ENCODE measurements at regions not wholly inside any gene's neighbourhood (a gene's known extent, or its start where the extent isn't known, plus 50 kb on each side); places are given as distances from the start of the nearest gene placed in this dataset.

DNA sequence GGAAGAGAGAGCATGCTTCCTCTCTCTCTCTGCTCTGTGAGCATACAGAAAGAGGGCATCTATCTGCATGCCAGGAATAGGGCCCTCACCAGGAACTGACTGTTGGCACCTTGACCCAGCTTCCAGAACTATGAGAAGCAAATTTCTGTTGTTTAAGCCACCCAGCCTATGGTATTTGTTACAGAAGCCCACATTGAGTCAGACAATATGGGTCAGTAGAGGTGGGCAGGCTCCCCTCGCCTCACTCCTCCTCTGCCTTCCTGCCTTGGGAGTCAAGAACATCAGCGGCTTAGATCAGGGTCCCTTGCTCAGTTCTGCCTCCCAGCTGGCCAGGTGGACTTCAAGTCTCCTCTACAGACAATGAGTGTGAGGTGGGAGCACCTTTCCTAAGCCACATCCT is 92.3 kb downstream of the COPS8 start:
- Histone ChIP-seq H3K4me3 (ENCODE audit: low read length) (no peak overlapping the region), H3K4me2 (ENCODE audit: low read depth, low read length, poor library complexity, severe bottlenecking) (no peak overlapping the region)

DNA sequence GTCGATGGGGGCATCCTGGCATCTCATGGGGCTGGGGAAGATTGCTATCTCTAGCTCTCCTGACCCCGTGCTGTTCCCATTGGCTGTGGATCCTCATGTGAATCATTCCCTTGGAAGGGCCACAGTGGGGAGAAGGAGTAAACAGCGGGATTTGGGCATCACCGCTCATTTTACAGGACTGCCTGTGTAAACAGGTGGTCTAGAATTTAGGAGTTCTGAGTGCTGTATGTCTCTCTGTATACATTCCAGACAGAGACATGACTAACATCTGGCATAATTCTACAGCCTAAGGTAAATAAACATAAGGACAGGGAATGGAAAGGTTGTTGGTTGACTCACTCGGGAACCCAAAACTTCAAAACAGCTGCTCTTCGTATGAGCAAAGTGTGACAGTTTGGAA is 92.7 kb downstream of the COPS8 start:
- H3K9me2 ChIP-seq (replicated peaks; ENCODE audit: insufficient read depth, low read length) = no peaks in the 10 kb centered on the region
- H3K4me2 ChIP-seq (ENCODE audit: low read depth, low read length, poor library complexity, severe bottlenecking) = no peak overlapping the region
- no peaks in the 10 kb centered on the region for H3K9me3 ChIP-seq (ENCODE audit: low read length)
- H3K4me3 ChIP-seq (ENCODE audit: low read length) = no peak overlapping the region
- H3K4me1 ChIP-seq (ENCODE audit: low read length) = no peaks in the 10 kb centered on the region
- H3K9ac ChIP-seq (ENCODE audit: low read length) = no peak overlapping the region
- DNase-seq = no peak
- H3K36me3 ChIP-seq (ENCODE audit: insufficient read depth, low read length) = no peaks in the 10 kb centered on the region
- H3K79me2 ChIP-seq (ENCODE audit: low read length) = no peaks in the 10 kb centered on the region
- H3K27me3 ChIP-seq (ENCODE audit: low read length) = no peaks in the 10 kb centered on the region
- no peak overlapping the region for H2AFZ ChIP-seq (ENCODE audit: low read length)
- H4K20me1 ChIP-seq (ENCODE audit: insufficient read depth, low read depth, low read length) = no peaks in the 10 kb centered on the region
- no peak overlapping the region for H3K27ac ChIP-seq (ENCODE audit: low read length)

More for the DNA sequence above, 92.3 kb downstream of the COPS8 start:
- H3K9ac ChIP-seq (ENCODE audit: low read length) = no peak overlapping the region
- H3K27me3 ChIP-seq (ENCODE audit: low read length) = no peaks in the 10 kb centered on the region
- H3K79me2 ChIP-seq (ENCODE audit: low read length) = no peaks in the 10 kb centered on the region
- H3K36me3 ChIP-seq (ENCODE audit: insufficient read depth, low read length) = no peaks in the 10 kb centered on the region
- H3K4me1 ChIP-seq (ENCODE audit: low read length) = no peaks in the 10 kb centered on the region
- H3K27ac ChIP-seq (ENCODE audit: low read length) = no peak overlapping the region
- no peaks in the 10 kb centered on the region for H4K20me1 ChIP-seq (ENCODE audit: insufficient read depth, low read depth, low read length)
- no peak overlapping the region for H2AFZ ChIP-seq (ENCODE audit: low read length)
- no peak for DNase-seq
- H3K9me2 ChIP-seq (replicated peaks; ENCODE audit: insufficient read depth, low read length) = no peaks in the 10 kb centered on the region
- H3K9me3 ChIP-seq (ENCODE audit: low read length) = no peaks in the 10 kb centered on the region

DNA sequence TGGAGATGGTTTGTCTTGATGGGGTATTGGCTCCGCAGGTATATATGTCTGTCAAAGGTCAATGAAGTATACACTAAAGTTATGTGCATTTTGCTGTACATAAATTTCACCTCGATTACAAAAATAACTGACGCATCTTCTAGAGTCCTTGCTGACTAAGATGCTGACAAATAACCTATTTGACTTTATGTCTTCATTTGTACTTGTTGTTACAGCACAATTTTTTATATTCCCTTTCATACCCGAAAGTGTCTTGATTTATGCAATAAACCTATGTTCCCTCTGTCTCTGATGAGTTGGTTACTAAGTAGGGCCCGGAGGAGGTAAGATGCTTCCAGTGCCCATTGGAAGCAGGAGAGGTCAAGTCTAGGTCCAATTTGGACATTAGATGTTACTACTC is 93.5 kb downstream of the COPS8 start:
- H3K27ac ChIP-seq (ENCODE audit: low read length) = no peak overlapping the region
- no peak overlapping the region for H3K4me2 ChIP-seq (ENCODE audit: low read depth, low read length, poor library complexity, severe bottlenecking)
- H4K20me1 ChIP-seq (ENCODE audit: insufficient read depth, low read depth, low read length) = no peaks in the 10 kb centered on the region
- DNase-seq = no peak
- no peak overlapping the region for H2AFZ ChIP-seq (ENCODE audit: low read length)
- no peaks in the 10 kb centered on the region for H3K4me1 ChIP-seq (ENCODE audit: low read length)
- H3K27me3 ChIP-seq (ENCODE audit: low read length) = no peaks in the 10 kb centered on the region
- H3K36me3 ChIP-seq (ENCODE audit: insufficient read depth, low read length) = no peaks in the 10 kb centered on the region
- no peaks in the 10 kb centered on the region for H3K9me3 ChIP-seq (ENCODE audit: low read length)
- H3K9me2 ChIP-seq (replicated peaks; ENCODE audit: insufficient read depth, low read length) = no peaks in the 10 kb centered on the region
- H3K4me3 ChIP-seq (ENCODE audit: low read length) = no peak overlapping the region
- no peak overlapping the region for H3K9ac ChIP-seq (ENCODE audit: low read length)
- H3K79me2 ChIP-seq (ENCODE audit: low read length) = no peaks in the 10 kb centered on the region

DNA sequence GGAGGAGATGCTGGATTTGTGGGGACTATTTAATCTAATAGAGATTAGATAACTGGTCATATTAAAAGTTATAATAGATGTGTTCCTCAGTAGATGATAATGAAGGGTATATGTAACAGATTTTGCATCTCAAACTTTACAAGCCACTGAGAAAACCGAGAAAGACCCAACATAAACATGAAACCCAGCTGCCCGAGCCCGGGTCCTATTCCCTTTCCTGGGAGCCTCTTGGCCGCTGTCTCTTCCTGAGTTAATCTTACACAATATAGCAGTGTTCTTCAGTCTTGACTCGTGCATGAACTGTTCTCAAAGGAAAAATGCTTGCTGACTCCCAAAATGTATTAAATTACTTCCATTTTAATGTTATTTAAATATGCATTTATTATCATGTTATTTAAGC is 94.5 kb downstream of the COPS8 start:
- no peaks in the 10 kb centered on the region for H3K36me3 ChIP-seq (ENCODE audit: insufficient read depth, low read length)
- H3K79me2 ChIP-seq (ENCODE audit: low read length) = no peaks in the 10 kb centered on the region
- no peak overlapping the region for H3K27ac ChIP-seq (ENCODE audit: low read length)
- H3K4me2 ChIP-seq (ENCODE audit: low read depth, low read length, poor library complexity, severe bottlenecking) = no peak overlapping the region
- H3K4me3 ChIP-seq (ENCODE audit: low read length) = no peak overlapping the region
- H3K9me3 ChIP-seq (ENCODE audit: low read length) = no peaks in the 10 kb centered on the region
- no peaks in the 10 kb centered on the region for H3K9me2 ChIP-seq (replicated peaks; ENCODE audit: insufficient read depth, low read length)
- no peak overlapping the region for H3K9ac ChIP-seq (ENCODE audit: low read length)
- H4K20me1 ChIP-seq (ENCODE audit: insufficient read depth, low read depth, low read length) = no peaks in the 10 kb centered on the region
- no peaks in the 10 kb centered on the region for H3K27me3 ChIP-seq (ENCODE audit: low read length)
- H2AFZ ChIP-seq (ENCODE audit: low read length) = no peak overlapping the region
- no peak for DNase-seq
- no peaks in the 10 kb centered on the region for H3K4me1 ChIP-seq (ENCODE audit: low read length)

DNA sequence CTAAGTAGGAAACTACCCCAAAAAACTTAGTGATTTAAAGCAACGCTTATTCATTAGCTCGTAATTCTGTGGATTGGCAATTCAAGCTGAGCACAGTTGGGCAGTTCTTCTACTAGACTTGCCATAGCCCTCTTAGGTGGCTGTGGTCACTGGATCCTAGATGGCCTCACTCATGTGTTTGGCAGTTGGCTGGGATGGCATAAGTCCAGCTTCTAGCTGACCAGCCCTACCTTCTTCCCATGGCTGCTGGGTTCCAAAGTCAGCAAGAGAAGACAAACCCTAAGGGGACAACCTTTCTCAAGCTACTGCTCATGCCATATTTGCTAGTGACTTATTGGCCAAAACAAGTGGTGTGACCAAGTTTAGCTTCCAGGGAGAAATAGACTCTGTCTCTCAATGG is 95.3 kb downstream of the COPS8 start:
- Histone ChIP-seq H3K9ac (ENCODE audit: low read length) (no peak overlapping the region), H4K20me1 (ENCODE audit: insufficient read depth, low read depth, low read length) (no peaks in the 10 kb centered on the region), H3K4me1 (ENCODE audit: low read length) (no peaks in the 10 kb centered on the region), H3K4me2 (ENCODE audit: low read depth, low read length, poor library complexity, severe bottlenecking) (no peak overlapping the region), H3K4me3 (ENCODE audit: low read length) (no peak overlapping the region), H3K27me3 (ENCODE audit: low read length) (no peaks in the 10 kb centered on the region), H3K36me3 (ENCODE audit: insufficient read depth, low read length) (no peaks in the 10 kb centered on the region), H3K27ac (ENCODE audit: low read length) (no peak overlapping the region), H3K9me2 (replicated peaks; ENCODE audit: insufficient read depth, low read length) (no peaks in the 10 kb centered on the region), H3K79me2 (ENCODE audit: low read length) (no peaks in the 10 kb centered on the region), H3K9me3 (ENCODE audit: low read length) (no peaks in the 10 kb centered on the region), H2AFZ (ENCODE audit: low read length) (no peak overlapping the region)
- DNase-seq = no peak

DNA sequence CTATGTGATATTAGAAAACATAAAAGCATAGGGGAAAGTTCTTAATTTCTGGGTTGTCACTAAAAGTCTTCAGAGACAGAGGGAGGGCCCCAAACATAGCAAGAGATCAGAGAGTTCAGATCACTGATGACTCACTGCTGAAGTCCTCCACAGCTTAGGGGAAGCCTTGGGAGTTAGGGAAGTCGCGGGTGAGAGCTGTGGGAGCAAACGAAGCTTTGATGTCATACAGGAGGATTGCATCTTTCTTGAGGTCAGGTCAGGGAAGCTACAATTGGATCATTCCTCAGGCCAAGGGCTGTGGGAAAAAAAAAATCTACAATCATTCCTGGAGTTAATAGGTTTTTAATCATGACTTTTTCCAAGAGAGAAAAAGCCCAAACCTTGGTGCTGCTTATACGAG is 96.2 kb downstream of the COPS8 start:
- no peaks in the 10 kb centered on the region for H3K9me2 ChIP-seq (replicated peaks; ENCODE audit: insufficient read depth, low read length)
- H4K20me1 ChIP-seq (ENCODE audit: insufficient read depth, low read depth, low read length) = no peaks in the 10 kb centered on the region
- H3K27ac ChIP-seq (ENCODE audit: low read length) = no peak overlapping the region
- H3K4me2 ChIP-seq (ENCODE audit: low read depth, low read length, poor library complexity, severe bottlenecking) = no peak overlapping the region
- no peaks in the 10 kb centered on the region for H3K36me3 ChIP-seq (ENCODE audit: insufficient read depth, low read length)
- H3K9ac ChIP-seq (ENCODE audit: low read length) = no peak overlapping the region
- no peak overlapping the region for H3K4me3 ChIP-seq (ENCODE audit: low read length)
- no peaks in the 10 kb centered on the region for H3K4me1 ChIP-seq (ENCODE audit: low read length)
- no peaks in the 10 kb centered on the region for H3K9me3 ChIP-seq (ENCODE audit: low read length)
- no peak for DNase-seq
- no peaks in the 10 kb centered on the region for H3K27me3 ChIP-seq (ENCODE audit: low read length)
- H3K79me2 ChIP-seq (ENCODE audit: low read length) = no peaks in the 10 kb centered on the region
- H2AFZ ChIP-seq (ENCODE audit: low read length) = no peak overlapping the region

DNA sequence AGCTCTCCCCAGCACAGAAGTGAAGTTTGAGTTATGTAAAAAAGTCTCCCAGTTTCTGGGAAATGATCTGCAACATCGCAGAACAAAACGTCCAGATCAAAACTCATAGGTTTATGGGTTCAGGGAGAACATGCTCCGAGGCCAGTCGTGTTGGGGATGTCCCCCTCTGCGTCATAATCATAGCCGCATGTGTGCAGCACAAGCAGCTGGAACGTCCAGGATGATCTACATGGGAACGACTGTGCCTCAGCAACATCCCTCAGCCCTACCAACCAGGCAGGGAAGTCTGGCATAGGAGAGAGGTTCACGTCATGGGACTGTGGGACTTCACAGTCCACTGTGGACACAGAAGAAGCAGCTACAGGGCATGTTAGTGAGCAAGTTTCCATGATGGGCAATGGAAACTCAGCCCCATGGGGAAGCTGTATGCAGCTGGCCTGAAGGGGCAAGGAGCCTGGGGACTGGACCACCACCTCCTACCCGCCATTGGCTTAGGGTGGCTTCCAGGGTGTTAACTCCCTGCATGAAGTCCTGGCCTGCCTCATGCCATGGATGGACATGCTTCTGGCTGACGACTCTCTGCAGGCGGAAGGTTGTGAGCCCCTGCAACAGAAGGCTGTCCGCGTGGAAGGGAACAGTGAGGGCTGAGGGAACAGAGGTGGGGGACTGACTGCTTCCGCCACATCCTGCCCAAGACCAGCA is 96.9 kb downstream of the COPS8 start:
- H3K4me1 ChIP-seq (ENCODE audit: low read length) = no peaks in the 10 kb centered on the region
- no peak for DNase-seq
- no peak overlapping the region for H3K9ac ChIP-seq (ENCODE audit: low read length)
- H3K9me3 ChIP-seq (ENCODE audit: low read length) = no peaks in the 10 kb centered on the region
- no peaks in the 10 kb centered on the region for H3K27me3 ChIP-seq (ENCODE audit: low read length)
- no peak overlapping the region for H3K4me3 ChIP-seq (ENCODE audit: low read length)
- H4K20me1 ChIP-seq (ENCODE audit: insufficient read depth, low read depth, low read length) = no peaks in the 10 kb centered on the region
- no peaks in the 10 kb centered on the region for H3K36me3 ChIP-seq (ENCODE audit: insufficient read depth, low read length)
- H3K4me2 ChIP-seq (ENCODE audit: low read depth, low read length, poor library complexity, severe bottlenecking) = no peak overlapping the region
- no peak overlapping the region for H2AFZ ChIP-seq (ENCODE audit: low read length)
- H3K9me2 ChIP-seq (replicated peaks; ENCODE audit: insufficient read depth, low read length) = no peaks in the 10 kb centered on the region
- no peaks in the 10 kb centered on the region for H3K79me2 ChIP-seq (ENCODE audit: low read length)
- no peak overlapping the region for H3K27ac ChIP-seq (ENCODE audit: low read length)

DNA sequence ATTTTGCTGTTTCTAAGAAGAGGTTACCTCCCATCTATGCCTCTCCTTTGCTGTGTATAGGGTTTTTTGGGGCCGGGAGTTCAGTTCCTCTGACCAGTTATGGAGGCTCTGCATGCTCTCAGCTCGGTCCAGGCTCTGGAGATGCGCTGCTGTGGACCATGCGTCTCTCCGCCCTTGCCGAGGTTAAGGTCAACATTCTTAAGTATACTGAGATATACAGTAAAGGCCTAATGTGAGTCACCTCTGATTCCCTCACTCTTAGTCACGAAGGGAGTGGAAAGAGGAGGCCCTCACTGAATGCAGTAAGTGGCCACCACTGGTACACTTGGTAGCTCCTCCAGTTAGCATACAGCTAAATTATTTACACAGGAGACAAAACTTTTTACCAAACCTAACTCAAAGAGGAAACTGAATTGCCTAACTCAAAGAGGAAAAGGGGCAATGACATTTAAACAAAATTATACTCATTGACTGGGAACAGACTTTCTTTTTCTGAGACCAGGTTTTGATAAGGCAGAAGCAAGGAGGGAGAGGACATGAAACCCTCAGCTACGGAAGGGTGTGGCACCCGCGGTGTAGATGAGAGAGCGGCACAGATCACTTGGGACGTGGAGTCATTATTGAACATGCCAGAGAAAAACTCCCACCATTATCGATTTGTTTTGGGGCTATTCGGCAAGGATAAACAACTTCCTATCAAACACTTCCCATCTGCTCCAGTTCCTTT is 98.7 kb downstream of the COPS8 start:
- Histone ChIP-seq H3K9me3 (ENCODE audit: low read length) (no peaks in the 10 kb centered on the region), H3K4me2 (ENCODE audit: low read depth, low read length, poor library complexity, severe bottlenecking) (no peak overlapping the region), H3K9me2 (replicated peaks; ENCODE audit: insufficient read depth, low read length) (no peaks in the 10 kb centered on the region), H3K4me3 (ENCODE audit: low read length) (no peak overlapping the region), H3K4me1 (ENCODE audit: low read length) (no peaks in the 10 kb centered on the region), H2AFZ (ENCODE audit: low read length) (no peak overlapping the region), H3K36me3 (ENCODE audit: insufficient read depth, low read length) (no peaks in the 10 kb centered on the region), H3K9ac (ENCODE audit: low read length) (no peak overlapping the region), H4K20me1 (ENCODE audit: insufficient read depth, low read depth, low read length) (no peaks in the 10 kb centered on the region), H3K27me3 (ENCODE audit: low read length) (no peaks in the 10 kb centered on the region), H3K27ac (ENCODE audit: low read length) (no peak overlapping the region), H3K79me2 (ENCODE audit: low read length) (no peaks in the 10 kb centered on the region)
- no peak for DNase-seq

Measured in Karpas-422 (cell line).